Trophoblast cell (in vitro differentiated cells and primary cell): ENCODE measurements at regions not wholly inside any gene's neighbourhood (a gene's known extent, or its start where the extent isn't known, plus 50 kb on each side); places are given as distances from the start of the nearest gene placed in this dataset.
A peak's percentile ranks its signal among the peaks of the same experiment; 100 is the strongest.

Experiments
- DNase-seq, 2 donors: peaks; one replicate each; pipeline ENCODE4 v3.0.0-alpha.2; 2016
- H2AFZ ChIP-seq: 2 replicates; pipeline ENCODE4 v1.6.1; 2013; ENCODE audit warnings: low read length, moderate library complexity, mild to moderate bottlenecking; ENCODE audit not compliant: insufficient read depth, poor library complexity
- H2AK5ac ChIP-seq: 2 replicates; pipeline ENCODE4 v1.6.1; 2013; ENCODE audit warnings: mild to moderate bottlenecking, low read length
- H2BK120ac ChIP-seq: 2 replicates; pipeline ENCODE4 v1.6.1; 2013; ENCODE audit warnings: low read length, mild to moderate bottlenecking, moderate library complexity; ENCODE audit not compliant: insufficient read depth, poor library complexity
- H2BK12ac ChIP-seq: 2 replicates; pipeline ENCODE4 v1.6.1; 2013; ENCODE audit warnings: mild to moderate bottlenecking, low read length, moderate library complexity
- H2BK5ac ChIP-seq: 2 replicates; pipeline ENCODE4 v1.6.1; 2013; ENCODE audit warnings: low read length, low read depth, moderate library complexity, mild to moderate bottlenecking; ENCODE audit not compliant: poor library complexity
- H3K14ac ChIP-seq: 2 replicates; pipeline ENCODE4 v1.6.1; 2013; ENCODE audit warnings: mild to moderate bottlenecking, low read length
- H3K18ac ChIP-seq: 2 replicates; pipeline ENCODE4 v1.6.1; 2013; ENCODE audit warnings: mild to moderate bottlenecking, low read length
- H3K23ac ChIP-seq: 2 replicates; pipeline ENCODE4 v1.6.1; 2013; ENCODE audit warnings: low read length
- H3K27ac ChIP-seq: 2 replicates; pipeline ENCODE4 v1.5.1; 2013; ENCODE audit warnings: low read depth, mild to moderate bottlenecking, inconsistent platforms, low read length, moderate library complexity
- H3K27me3 ChIP-seq: 2 replicates; pipeline ENCODE4 v1.6.1; 2013; ENCODE audit warnings: inconsistent platforms, mild to moderate bottlenecking, low read length, moderate library complexity; ENCODE audit not compliant: insufficient read depth
- H3K36me3 ChIP-seq, 2 experiments: 1 replicate in 1 of 2; 2 replicates in 1 of 2; pipeline ENCODE4 v1.6.1; 2013; ENCODE audit warnings: low read length in 2 of 2, mild to moderate bottlenecking in 2 of 2, moderate library complexity in 1 of 2; ENCODE audit not compliant: insufficient read depth in 2 of 2, control insufficient read depth in 1 of 2
- H3K4ac ChIP-seq: 2 replicates; pipeline ENCODE4 v1.6.1; 2013; ENCODE audit warnings: low read depth, mild to moderate bottlenecking, low read length, moderate library complexity
- H3K4me1 ChIP-seq, 2 experiments: 1 replicate in 1 of 2; 2 replicates in 1 of 2; pipeline ENCODE4 v1.6.1; 2013; ENCODE audit warnings: low read length in 2 of 2, mild to moderate bottlenecking in 2 of 2, moderate library complexity in 1 of 2; ENCODE audit not compliant: insufficient read depth in 2 of 2, control insufficient read depth in 1 of 2
- H3K4me2 ChIP-seq: 2 replicates; pipeline ENCODE4 v1.6.1; 2013; ENCODE audit warnings: inconsistent platforms, mild to moderate bottlenecking, low read length, moderate library complexity
- H3K4me3 ChIP-seq: 2 replicates; pipeline ENCODE4 v1.5.1; 2013; ENCODE audit warnings: mild to moderate bottlenecking, low read depth, low read length, inconsistent platforms
- H3K79me1 ChIP-seq: one replicate; pipeline ENCODE4 v1.6.1; 2013; ENCODE audit warnings: low read length
- H3K79me2 ChIP-seq: 2 replicates; pipeline ENCODE4 v1.6.1; 2013; ENCODE audit warnings: low read length, mild to moderate bottlenecking; ENCODE audit not compliant: control insufficient read depth, insufficient read depth, poor library complexity
- H3K9ac ChIP-seq: 2 replicates; pipeline ENCODE4 v1.6.1; 2013; ENCODE audit warnings: mild to moderate bottlenecking, low read length
- H3K9me3 ChIP-seq: 2 replicates; pipeline ENCODE4 v1.6.1; 2013; ENCODE audit warnings: low read depth, mild to moderate bottlenecking, control low read depth, inconsistent platforms, low read length; ENCODE audit not compliant: insufficient read depth
- H4K12ac ChIP-seq: 2 replicates; pipeline ENCODE4 v1.6.1; 2013; ENCODE audit warnings: low read depth, mild to moderate bottlenecking, low read length, moderate library complexity
- H4K8ac ChIP-seq: 2 replicates; pipeline ENCODE4 v1.6.1; 2013; ENCODE audit warnings: low read depth, mild to moderate bottlenecking, low read length, moderate library complexity
- H4K91ac ChIP-seq: one replicate; pipeline ENCODE4 v1.6.1; 2013; ENCODE audit warnings: low read depth, mild to moderate bottlenecking, low read length, moderate library complexity
- WGBS: extraction: QIAGEN DNeasy Blood & Tissue Kit; methylation state at CpG from one replicate; pipeline ENCODE4 v1.1.7; 2013; ENCODE audit warnings: missing lambda C conversion rate; ENCODE audit not compliant: insufficient read length, insufficient coverage; ENCODE audit errors: extremely low coverage; 5-methylcytosine and 5-hydroxymethylcytosine counted together

GRCh38 chr6:132058975-132059374 is 107.8 kb upstream of the CCN2 start:
- no peak overlapping the region for H2BK120ac ChIP-seq
- no peak overlapping the region for H3K4me3 ChIP-seq
- peaks cover 0 to 2% of the 10 kb centered on the region in 2 experiments for H3K4me1 ChIP-seq
- H2AFZ ChIP-seq = no peak overlapping the region
- H2BK5ac ChIP-seq = no peak overlapping the region
- H2BK12ac ChIP-seq = no peak overlapping the region
- no CpG with 5 or more reads among the region's 2 CpGs for WGBS
- H3K27me3 ChIP-seq = no peaks in the 10 kb centered on the region
- no peak overlapping the region for H4K12ac ChIP-seq
- no peak overlapping the region for H3K9ac ChIP-seq
- H2AK5ac ChIP-seq = no peak overlapping the region
- no peak overlapping the region for H3K4me2 ChIP-seq
- H3K4ac ChIP-seq = no peak overlapping the region
- H3K14ac ChIP-seq = no peak overlapping the region
- peaks cover 2% of the 10 kb centered on the region for H3K79me1 ChIP-seq
- no peak overlapping the region for H4K91ac ChIP-seq
- no peak overlapping the region for H3K18ac ChIP-seq
- no peaks in the 10 kb centered on the region for H3K79me2 ChIP-seq
- no peak overlapping the region for H3K23ac ChIP-seq
- H3K27ac ChIP-seq = no peak overlapping the region
- H4K8ac ChIP-seq = no peak overlapping the region
- no peaks in the 10 kb centered on the region for H3K36me3 ChIP-seq
- no peak for DNase-seq
- no peaks in the 10 kb centered on the region for H3K9me3 ChIP-seq

- no CpG with 5 or more reads among the region's 3 CpGs for WGBS
- Histone ChIP-seq H2BK12ac (no peak overlapping the region), H3K4me2 (no peak overlapping the region), H2AFZ (no peak overlapping the region), H4K91ac (no peak overlapping the region), H3K36me3 (no peaks in the 10 kb centered on the region), H4K8ac (no peak overlapping the region), H3K79me1 (no peaks in the 10 kb centered on the region), H2BK120ac (no peak overlapping the region), H2BK5ac (no peak overlapping the region), H3K27ac (no peak overlapping the region), H3K27me3 (no peaks in the 10 kb centered on the region), H3K14ac (no peak overlapping the region), H3K18ac (no peak overlapping the region), H3K9ac (no peak overlapping the region), H2AK5ac (no peak overlapping the region), H3K9me3 (no peaks in the 10 kb centered on the region), H3K4me3 (no peak overlapping the region), H3K4me1 (no peaks in the 10 kb centered on the region), H3K4ac (no peak overlapping the region), H3K79me2 (no peaks in the 10 kb centered on the region), H3K23ac (no peak overlapping the region), H4K12ac (no peak overlapping the region)
- DNase-seq = peak in 1 of 2 donors; percentile 65
Observed at GRCh38 chr6:132054525-132054924, 103.4 kb upstream of the CCN2 start.

GRCh38 chr6:132053511-132053910 is 102.3 kb upstream of the CCN2 start:
- Histone ChIP-seq H2BK5ac (no peak overlapping the region), H2BK12ac (no peak overlapping the region)

GRCh38 chr6:132052096-132052495 is 100.9 kb upstream of the CCN2 start:
- no peak overlapping the region for H3K9ac ChIP-seq
- no peak overlapping the region for H3K4me2 ChIP-seq
- no peak overlapping the region for H3K4ac ChIP-seq
- H3K23ac ChIP-seq = no peak overlapping the region
- no peak overlapping the region for H3K14ac ChIP-seq
- H3K4me1 ChIP-seq = no peaks in the 10 kb centered on the region
- H3K9me3 ChIP-seq = no peaks in the 10 kb centered on the region
- no peak overlapping the region for H2BK5ac ChIP-seq
- no peak for DNase-seq
- no peak overlapping the region for H2AK5ac ChIP-seq
- no peaks in the 10 kb centered on the region for H3K79me1 ChIP-seq
- no peak overlapping the region for H3K4me3 ChIP-seq
- H2AFZ ChIP-seq = no peak overlapping the region
- no peak overlapping the region for H3K18ac ChIP-seq
- H2BK120ac ChIP-seq = no peak overlapping the region
- no peak overlapping the region for H3K27ac ChIP-seq
- H2BK12ac ChIP-seq = no peak overlapping the region
- no peaks in the 10 kb centered on the region for H3K79me2 ChIP-seq
- H4K12ac ChIP-seq = no peak overlapping the region
- no peak overlapping the region for H4K91ac ChIP-seq
- WGBS = no CpG with 5 or more reads among the region's 1 CpG
- H3K27me3 ChIP-seq = no peaks in the 10 kb centered on the region
- H3K36me3 ChIP-seq = no peaks in the 10 kb centered on the region
- no peak overlapping the region for H4K8ac ChIP-seq

More at GRCh38 chr6:132053511-132053910, 102.3 kb upstream of the CCN2 start:
- H4K12ac ChIP-seq = no peak overlapping the region
- WGBS = no CpG with 5 or more reads among the region's 2 CpGs
- no peak overlapping the region for H3K14ac ChIP-seq
- H3K36me3 ChIP-seq = no peaks in the 10 kb centered on the region
- no peaks in the 10 kb centered on the region for H3K9me3 ChIP-seq
- H3K9ac ChIP-seq = no peak overlapping the region
- no peak overlapping the region for H2AFZ ChIP-seq
- H3K79me1 ChIP-seq = no peaks in the 10 kb centered on the region
- no peak overlapping the region for H3K4me3 ChIP-seq
- H3K4ac ChIP-seq = no peak overlapping the region
- no peak overlapping the region for H4K8ac ChIP-seq
- no peaks in the 10 kb centered on the region for H3K4me1 ChIP-seq
- no peak overlapping the region for H2AK5ac ChIP-seq
- DNase-seq = no peak
- H3K4me2 ChIP-seq = no peak overlapping the region
- no peak overlapping the region for H3K18ac ChIP-seq
- no peak overlapping the region for H4K91ac ChIP-seq
- no peaks in the 10 kb centered on the region for H3K79me2 ChIP-seq
- no peaks in the 10 kb centered on the region for H3K27me3 ChIP-seq
- no peak overlapping the region for H3K27ac ChIP-seq
- no peak overlapping the region for H3K23ac ChIP-seq
- H2BK120ac ChIP-seq = no peak overlapping the region
